ENCODE measurements at regions not wholly inside any gene's neighbourhood (a gene's known extent, or its start where the extent isn't known, plus 50 kb on each side); places are given as distances from the start of the nearest gene placed in this dataset.

GRCh38 chr2:234898534-234899053, 53.2 kb upstream of the SH3BP4 start:
- no peak for TF ChIP-seq CTCF (IDR thresholded peaks at IDR 0.05)
- TF ChIP-seq POLR2A (IDR thresholded peaks at IDR 0.05), result no peak
- TF ChIP-seq POLR2AphosphoS5 (IDR thresholded peaks at IDR 0.05), result no peak
